HEK293 (cell line): ENCODE measurements at regions not wholly inside any gene's neighbourhood (a gene's known extent, or its start where the extent isn't known, plus 50 kb on each side); places are given as distances from the start of the nearest gene placed in this dataset.

ENCODE experiments used
- CTCF ChIA-PET: fragments of 350-600 bp; formaldehyde crosslinking; extraction: SDS; loops from one replicate; lab custom pipeline; 2021; ENCODE audit warnings: antibody characterized with exemption; lab: Yijun Ruan, JAX
- POLR2A ChIA-PET: fragments of 300-600 bp; formaldehyde crosslinking; extraction: SDS; loops from one replicate; lab custom pipeline; 2020; ENCODE audit warnings: antibody characterized with exemption, inconsistent platforms; lab: Yijun Ruan, JAX
- H3K27ac ChIP-seq: fragments of 200-500 bp; sonication (Bioruptor generic); 2 replicates; pipeline ENCODE4 v1.5.1; 2014; ENCODE audit warnings: low read depth, low read length, control low read depth, inconsistent platforms; ENCODE audit errors: extremely low read depth
- H3K36me3 ChIP-seq, 2 experiments: fragments of 200-500 bp in 1 of 2; sonication (Bioruptor generic) in 1 of 2; 1 replicate in 1 of 2; 2 replicates in 1 of 2; pipeline ENCODE4 v1.5.1; 2014 to 2017; ENCODE audit warnings: inconsistent platforms in 2 of 2, low read length in 2 of 2; ENCODE audit not compliant: control insufficient read depth in 2 of 2, insufficient read depth in 1 of 2
- H3K4me1 ChIP-seq: fragments of 200-500 bp; sonication (Bioruptor generic); 2 replicates; pipeline ENCODE4 v1.5.1; 2014; ENCODE audit warnings: mild to moderate bottlenecking, low read length, inconsistent platforms; ENCODE audit not compliant: control insufficient read depth, insufficient read depth
- H3K4me3 ChIP-seq: 2 replicates; pipeline ENCODE4 v1.5.1; 2011; ENCODE audit warnings: low read depth, mild to moderate bottlenecking, control low read depth, low read length, moderate library complexity
- H3K9me3 ChIP-seq: fragments of 200-500 bp; sonication (Bioruptor generic); 2 replicates; pipeline ENCODE4 v1.5.1; 2014; ENCODE audit warnings: low read depth, low read length, inconsistent platforms; ENCODE audit not compliant: control insufficient read depth, insufficient read depth
- FEZF1 ChIP-seq: fragments of 450-650 bp; formaldehyde crosslinking; IDR thresholded peaks from 2 replicates; pipeline ENCODE4 v1.5.1; 2016; ENCODE audit warnings: missing biosample characterization, missing genetic modification characterization
- KLF17 ChIP-seq: fragments of 450-650 bp; formaldehyde crosslinking; IDR thresholded peaks from 2 replicates; pipeline ENCODE4 v1.5.1; 2016; ENCODE audit warnings: missing biosample characterization, missing genetic modification characterization
- KLF7 ChIP-seq: fragments of 450-650 bp; formaldehyde crosslinking; IDR thresholded peaks from 2 replicates; pipeline ENCODE4 v1.5.1; 2016; ENCODE audit warnings: missing biosample characterization, missing genetic modification characterization, borderline replicate concordance
- TRIM28 ChIP-seq: IDR thresholded peaks from 2 replicates; pipeline ENCODE4 v1.6.1; 2011; ENCODE audit warnings: low read length, control low read depth, borderline replicate concordance
- YY1 ChIP-seq: fragments of 450-650 bp; formaldehyde crosslinking; IDR thresholded peaks from 2 replicates; pipeline ENCODE4 v1.5.1; 2018; ENCODE audit warnings: missing biosample characterization, missing genetic modification characterization
- ZBTB26 ChIP-seq: fragments of 450-650 bp; formaldehyde crosslinking; optimal IDR thresholded peaks from 2 replicates; pipeline ENCODE3; 2016; ENCODE audit warnings: missing biosample characterization, mild to moderate bottlenecking, missing genetic modification characterization
- ZBTB48 ChIP-seq: fragments of 450-650 bp; formaldehyde crosslinking; IDR thresholded peaks from 2 replicates; pipeline ENCODE4 v1.5.1; 2016; ENCODE audit warnings: missing biosample characterization, missing genetic modification characterization
- ZBTB8A ChIP-seq: fragments of 450-650 bp; formaldehyde crosslinking; IDR thresholded peaks from 2 replicates; pipeline ENCODE4 v1.5.1; 2016; ENCODE audit warnings: missing biosample characterization, missing genetic modification characterization
- ZFP3 ChIP-seq: fragments of 450-650 bp; formaldehyde crosslinking; IDR thresholded peaks from 2 replicates; pipeline ENCODE4 v1.5.1; 2016; ENCODE audit warnings: low read depth, missing biosample characterization, missing genetic modification characterization
- ZIC2 ChIP-seq: fragments of 450-650 bp; formaldehyde crosslinking; IDR thresholded peaks from 2 replicates; pipeline ENCODE4 v1.5.1; 2016; ENCODE audit warnings: missing biosample characterization, missing genetic modification characterization
- ZNF132 ChIP-seq: fragments of 450-650 bp; formaldehyde crosslinking; IDR thresholded peaks from 2 replicates; pipeline ENCODE4 v1.5.1; 2017; ENCODE audit warnings: missing biosample characterization, missing genetic modification characterization, borderline replicate concordance
- ZNF138 ChIP-seq: fragments of 450-650 bp; formaldehyde crosslinking; IDR thresholded peaks from 2 replicates; pipeline ENCODE4 v1.5.1; 2016; ENCODE audit warnings: missing biosample characterization, missing genetic modification characterization, borderline replicate concordance
- ZNF157 ChIP-seq: fragments of 450-650 bp; formaldehyde crosslinking; IDR thresholded peaks from 2 replicates; pipeline ENCODE4 v1.5.1; 2016; ENCODE audit warnings: missing biosample characterization, missing genetic modification characterization
- ZNF214 ChIP-seq: fragments of 450-650 bp; formaldehyde crosslinking; IDR thresholded peaks from 2 replicates; pipeline ENCODE4 v1.5.1; 2017; ENCODE audit warnings: missing biosample characterization, mild to moderate bottlenecking, missing genetic modification characterization, borderline replicate concordance
- ZNF350 ChIP-seq: fragments of 450-650 bp; formaldehyde crosslinking; IDR thresholded peaks from 2 replicates; pipeline ENCODE4 v1.5.0; 2017; ENCODE audit warnings: missing biosample characterization, mild to moderate bottlenecking, missing genetic modification characterization
- ZNF354C ChIP-seq: fragments of 450-650 bp; formaldehyde crosslinking; IDR thresholded peaks from 2 replicates; pipeline ENCODE4 v1.5.1; 2016; ENCODE audit warnings: missing biosample characterization, missing genetic modification characterization, low read depth, borderline replicate concordance
- ZNF510 ChIP-seq: fragments of 450-650 bp; formaldehyde crosslinking; IDR thresholded peaks from 2 replicates; pipeline ENCODE4 v1.5.1; 2018; ENCODE audit warnings: mild to moderate bottlenecking, missing genetic modification characterization, missing biosample characterization; ENCODE audit not compliant: insufficient replicate concordance
- ZNF585B ChIP-seq: fragments of 450-650 bp; formaldehyde crosslinking; IDR thresholded peaks from 2 replicates; pipeline ENCODE4 v1.5.1; 2016; ENCODE audit warnings: missing biosample characterization, missing genetic modification characterization
- ZNF624 ChIP-seq: fragments of 450-650 bp; formaldehyde crosslinking; IDR thresholded peaks from 2 replicates; pipeline ENCODE4 v1.5.1; 2017; ENCODE audit warnings: missing biosample characterization, missing genetic modification characterization
- ZNF701 ChIP-seq: fragments of 450-650 bp; formaldehyde crosslinking; IDR thresholded peaks from 2 replicates; pipeline ENCODE4 v1.5.1; 2016; ENCODE audit warnings: missing biosample characterization, missing genetic modification characterization
- ZSCAN5A ChIP-seq: fragments of 450-650 bp; formaldehyde crosslinking; IDR thresholded peaks from 2 replicates; pipeline ENCODE4 v1.5.1; 2016; ENCODE audit warnings: missing biosample characterization, missing genetic modification characterization
- TF ChIP-seq, protein P1 (sequence below): fragments of 450-650 bp; formaldehyde crosslinking; IDR thresholded peaks from 2 replicates; pipeline ENCODE4 v1.5.1; 2017; ENCODE audit warnings: missing biosample characterization, missing genetic modification characterization
- TF ChIP-seq, protein P2 (sequence below): fragments of 450-650 bp; IDR thresholded peaks from 2 replicates; pipeline ENCODE4 v1.5.1; 2018; ENCODE audit warnings: missing biosample characterization, missing genetic modification characterization

GRCh38 chr10:44261296-44261695 lies 123.6 kb downstream of the CXCL12 start:
- Histone ChIP-seq H3K27ac (no peak overlapping the region), H3K9me3 (no peaks in the 10 kb centered on the region), H3K4me1 (no peaks in the 10 kb centered on the region)
- POLR2A ChIA-PET = no interaction called here
- CTCF ChIA-PET = no interaction called here
- TF ChIP-seq ZNF701 (tag by site-specific recombination) = no peak
- no peak for TF ChIP-seq ZIC2 (tag by site-specific recombination)
- no peak for TF ChIP-seq YY1 (tag by site-specific recombination)
- TF ChIP-seq, all 188 proteins: peak for 0
- H3K4me3 ChIP-seq = no peak overlapping the region
- H3K36me3 ChIP-seq = no peaks in the 10 kb centered on the region

DNA sequence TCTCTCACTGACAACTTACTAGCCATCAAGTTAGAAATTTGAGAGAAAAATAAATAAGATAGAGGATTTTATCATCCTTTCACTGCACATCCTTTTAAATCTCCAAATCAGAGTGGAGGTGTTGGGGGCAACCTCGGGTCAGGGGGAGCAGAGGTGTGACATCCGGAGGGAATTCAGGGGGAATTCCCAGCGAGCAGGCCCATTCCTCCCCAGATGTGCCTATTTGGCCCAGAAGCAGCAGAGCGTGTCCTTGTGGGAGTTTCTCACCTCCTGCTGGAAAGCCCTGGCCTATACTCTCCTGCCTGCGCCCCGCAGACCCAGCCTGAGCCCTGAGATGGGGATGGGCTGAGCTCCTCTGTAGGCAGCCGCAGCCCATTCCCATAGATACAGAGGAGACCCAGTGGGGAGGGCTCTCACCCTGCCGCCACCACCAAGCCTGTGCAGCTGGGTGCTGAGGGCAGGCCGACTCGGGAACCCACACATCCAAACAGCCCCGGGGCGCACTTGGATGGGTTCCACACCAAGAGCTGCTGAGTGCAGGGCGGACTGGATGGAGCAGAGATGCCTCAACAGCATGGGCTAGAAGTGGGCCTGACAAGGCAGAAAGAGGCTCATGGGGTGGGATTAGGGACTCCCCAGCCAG lies 124.5 kb downstream of the CXCL12 start:
- Histone ChIP-seq H3K4me1 (no peaks in the 10 kb centered on the region), H3K9me3 (no peaks in the 10 kb centered on the region), H3K27ac (no peak overlapping the region), H3K4me3 (no peak overlapping the region), H3K36me3 (no peaks in the 10 kb centered on the region)
- TF ChIP-seq ZNF214 (tag by site-specific recombination) (no peak), ZNF585B (tag by site-specific recombination) (no peak), ZFP3 (no peak), KLF17 (tag by site-specific recombination) (no peak), ZNF157 (tag by site-specific recombination) (no peak), ZBTB48 (tag by site-specific recombination) (no peak), ZNF510 (tag by site-specific recombination) (no peak), FEZF1 (tag by site-specific recombination) (no peak), ZBTB8A (tag by site-specific recombination) (no peak)
- TF ChIP-seq, protein P1, sequence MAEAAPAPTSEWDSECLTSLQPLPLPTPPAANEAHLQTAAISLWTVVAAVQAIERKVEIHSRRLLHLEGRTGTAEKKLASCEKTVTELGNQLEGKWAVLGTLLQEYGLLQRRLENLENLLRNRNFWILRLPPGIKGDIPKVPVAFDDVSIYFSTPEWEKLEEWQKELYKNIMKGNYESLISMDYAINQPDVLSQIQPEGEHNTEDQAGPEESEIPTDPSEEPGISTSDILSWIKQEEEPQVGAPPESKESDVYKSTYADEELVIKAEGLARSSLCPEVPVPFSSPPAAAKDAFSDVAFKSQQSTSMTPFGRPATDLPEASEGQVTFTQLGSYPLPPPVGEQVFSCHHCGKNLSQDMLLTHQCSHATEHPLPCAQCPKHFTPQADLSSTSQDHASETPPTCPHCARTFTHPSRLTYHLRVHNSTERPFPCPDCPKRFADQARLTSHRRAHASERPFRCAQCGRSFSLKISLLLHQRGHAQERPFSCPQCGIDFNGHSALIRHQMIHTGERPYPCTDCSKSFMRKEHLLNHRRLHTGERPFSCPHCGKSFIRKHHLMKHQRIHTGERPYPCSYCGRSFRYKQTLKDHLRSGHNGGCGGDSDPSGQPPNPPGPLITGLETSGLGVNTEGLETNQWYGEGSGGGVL (tag by site-specific recombination) = no peak
- TF ChIP-seq, protein P2, sequence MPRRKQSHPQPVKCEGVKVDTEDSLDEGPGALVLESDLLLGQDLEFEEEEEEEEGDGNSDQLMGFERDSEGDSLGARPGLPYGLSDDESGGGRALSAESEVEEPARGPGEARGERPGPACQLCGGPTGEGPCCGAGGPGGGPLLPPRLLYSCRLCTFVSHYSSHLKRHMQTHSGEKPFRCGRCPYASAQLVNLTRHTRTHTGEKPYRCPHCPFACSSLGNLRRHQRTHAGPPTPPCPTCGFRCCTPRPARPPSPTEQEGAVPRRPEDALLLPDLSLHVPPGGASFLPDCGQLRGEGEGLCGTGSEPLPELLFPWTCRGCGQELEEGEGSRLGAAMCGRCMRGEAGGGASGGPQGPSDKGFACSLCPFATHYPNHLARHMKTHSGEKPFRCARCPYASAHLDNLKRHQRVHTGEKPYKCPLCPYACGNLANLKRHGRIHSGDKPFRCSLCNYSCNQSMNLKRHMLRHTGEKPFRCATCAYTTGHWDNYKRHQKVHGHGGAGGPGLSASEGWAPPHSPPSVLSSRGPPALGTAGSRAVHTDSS (tag by site-specific recombination) = no peak
- POLR2A ChIA-PET = no interaction called here
- CTCF ChIA-PET = no interaction called here

DNA sequence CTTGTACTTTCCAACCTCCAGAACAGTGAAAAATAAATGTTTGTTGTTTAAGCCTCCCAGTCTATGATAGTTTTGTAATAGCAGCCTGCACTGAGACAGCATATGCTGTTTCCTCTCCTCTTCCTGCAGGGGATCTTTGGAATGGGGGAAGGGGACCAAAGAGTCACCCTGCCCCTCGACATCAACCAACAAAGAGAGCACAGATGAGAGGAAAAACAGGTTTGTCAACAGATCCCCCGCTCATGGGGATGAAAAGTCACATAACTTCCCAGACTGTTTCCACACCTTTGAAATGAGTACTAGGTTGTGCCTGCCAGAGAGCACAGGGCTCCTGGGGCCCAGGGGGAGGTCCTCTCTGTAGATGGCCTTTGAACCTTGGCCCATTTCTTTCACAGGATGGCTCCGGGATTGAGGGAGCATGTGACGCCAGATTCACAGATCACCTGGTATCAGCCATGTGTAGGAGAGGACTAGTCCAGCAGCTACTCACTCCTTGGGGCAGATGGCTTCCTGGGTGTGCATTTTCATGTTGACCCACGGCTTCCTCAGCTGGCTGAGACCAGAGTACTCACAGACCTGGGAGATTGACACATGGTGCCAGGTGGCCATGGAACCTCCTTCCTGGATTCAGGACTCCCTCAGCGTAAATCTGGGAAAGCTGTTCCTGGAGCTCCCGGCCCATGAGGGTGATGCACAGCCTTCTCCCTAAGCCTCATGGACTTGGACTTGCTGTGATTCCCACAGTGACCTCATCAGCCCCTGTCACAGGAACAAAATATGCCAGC lies 125.6 kb downstream of the CXCL12 start:
- no peaks in the 10 kb centered on the region for H3K36me3 ChIP-seq
- H3K4me1 ChIP-seq = no peaks in the 10 kb centered on the region
- no peak overlapping the region for H3K27ac ChIP-seq
- ChIA-PET CTCF (no interaction called here), POLR2A (no interaction called here)
- H3K4me3 ChIP-seq = no peak overlapping the region
- no peaks in the 10 kb centered on the region for H3K9me3 ChIP-seq
- TF ChIP-seq ZBTB48 (tag by site-specific recombination) = no peak
- TF ChIP-seq ZBTB26 (tag by site-specific recombination) = no peak
- no peak for TF ChIP-seq ZNF354C (tag by site-specific recombination)
- TF ChIP-seq ZNF624 (tag by site-specific recombination) = no peak
- no peak for TF ChIP-seq ZNF350 (tag by site-specific recombination)
- TF ChIP-seq ZNF214 (tag by site-specific recombination) = no peak
- TF ChIP-seq TRIM28 = no peak
- no peak for TF ChIP-seq KLF7 (tag by site-specific recombination)
- TF ChIP-seq ZNF132 (tag by site-specific recombination) = no peak
- no peak for TF ChIP-seq ZSCAN5A (tag by site-specific recombination)
- no peak for TF ChIP-seq ZNF138
